Osteoblast (primary cell): ENCODE measurements at regions not wholly inside any gene's neighbourhood (a gene's known extent, or its start where the extent isn't known, plus 50 kb on each side); places are given as distances from the start of the nearest gene placed in this dataset.

Experiments used
- DNase-seq: peaks from one replicate; pipeline ENCODE4 v3.0.0; 2011; ENCODE audit warnings: low spot score, mixed read lengths; ENCODE audit not compliant: insufficient read length; ENCODE audit errors: missing footprints
- H2AFZ ChIP-seq: 2 replicates; pipeline ENCODE4 v1.6.0; 2011; ENCODE audit warnings: mild to moderate bottlenecking, low read length
- H3K27ac ChIP-seq: 2 replicates; pipeline ENCODE4 v1.5.1; 2011; ENCODE audit warnings: mild to moderate bottlenecking, low read depth, low read length, moderate library complexity
- H3K27me3 ChIP-seq: 2 replicates; pipeline ENCODE4 v1.6.0; 2012; ENCODE audit warnings: mild to moderate bottlenecking, control low read depth, inconsistent platforms, low read length, moderate library complexity; ENCODE audit not compliant: insufficient read depth
- H3K36me3 ChIP-seq: 2 replicates; pipeline ENCODE4 v1.5.1; 2011; ENCODE audit warnings: mild to moderate bottlenecking, low read length, control low read depth, moderate library complexity; ENCODE audit not compliant: insufficient read depth
- H3K4me1 ChIP-seq: 2 replicates; pipeline ENCODE4 v1.5.1; 2011; ENCODE audit warnings: mild to moderate bottlenecking, low read length, control low read depth, moderate library complexity; ENCODE audit not compliant: insufficient read depth
- H3K4me2 ChIP-seq: 2 replicates; pipeline ENCODE4 v1.6.0; 2011; ENCODE audit warnings: mild to moderate bottlenecking, low read length; ENCODE audit not compliant: insufficient read depth
- H3K4me3 ChIP-seq: fragments of 200-600 bp; sonication (generic); 3 replicates; pipeline ENCODE4 v1.5.1; 2012; ENCODE audit warnings: mild to moderate bottlenecking, low read length, inconsistent platforms; ENCODE audit not compliant: insufficient read depth
- H3K79me2 ChIP-seq: 2 replicates; pipeline ENCODE4 v1.6.0; 2012; ENCODE audit warnings: mild to moderate bottlenecking, low read length, control low read depth, inconsistent platforms; ENCODE audit not compliant: insufficient read depth
- H3K9me3 ChIP-seq: 2 replicates; pipeline ENCODE4 v1.5.1; 2011; ENCODE audit warnings: low read depth, low read length, control low read depth
- H4K20me1 ChIP-seq: 2 replicates; pipeline ENCODE4 v1.6.0; 2012; ENCODE audit warnings: mild to moderate bottlenecking, low read length, control low read depth; ENCODE audit not compliant: insufficient read depth
- CTCF ChIP-seq: IDR thresholded peaks from 2 replicates; pipeline ENCODE4 v1.5.1; 2011; ENCODE audit warnings: mild to moderate bottlenecking, low read depth, low read length, moderate library complexity; ENCODE audit errors: extremely low read depth

- Histone ChIP-seq H3K27ac (no peak overlapping the region), H3K4me2 (no peak overlapping the region), H3K4me3 (no peak overlapping the region), H3K27me3 (peaks cover 17% of the 10 kb centered on the region), H4K20me1 (no peaks in the 10 kb centered on the region), H3K79me2 (no peaks in the 10 kb centered on the region), H3K36me3 (no peaks in the 10 kb centered on the region), H3K9me3 (no peaks in the 10 kb centered on the region), H3K4me1 (no peaks in the 10 kb centered on the region), H2AFZ (no peak overlapping the region)
- DNase-seq: no peak
- TF ChIP-seq CTCF: no peak
Measured at GRCh38 chr7:50923476-50923875, 140.8 kb upstream of the GRB10 start.

- no peaks in the 10 kb centered on the region for H4K20me1 ChIP-seq
- TF ChIP-seq CTCF: no peak
- H3K4me1 ChIP-seq: no peaks in the 10 kb centered on the region
- no peak overlapping the region for H2AFZ ChIP-seq
- no peak overlapping the region for H3K4me2 ChIP-seq
- no peak overlapping the region for H3K4me3 ChIP-seq
- peaks cover 17% of the 10 kb centered on the region for H3K27me3 ChIP-seq
- no peaks in the 10 kb centered on the region for H3K36me3 ChIP-seq
- DNase-seq: no peak
- no peaks in the 10 kb centered on the region for H3K79me2 ChIP-seq
- H3K9me3 ChIP-seq: no peaks in the 10 kb centered on the region
- no peak overlapping the region for H3K27ac ChIP-seq
Measured at GRCh38 chr7:50921114-50921813, 138.6 kb upstream of the GRB10 start.

- no peak for TF ChIP-seq CTCF
- Histone ChIP-seq H3K79me2 (no peaks in the 10 kb centered on the region), H3K4me1 (no peaks in the 10 kb centered on the region)
Measured at GRCh38 chr7:50920031-50920635, 137.4 kb upstream of the GRB10 start.

GRCh38 chr7:50915621-50916020 lies 132.9 kb upstream of the GRB10 start:
- H3K79me2 ChIP-seq: no peaks in the 10 kb centered on the region
- H2AFZ ChIP-seq: no peak overlapping the region
- no peak for TF ChIP-seq CTCF
- H3K9me3 ChIP-seq: no peaks in the 10 kb centered on the region
- peaks cover 16% of the 10 kb centered on the region for H3K27me3 ChIP-seq
- H3K4me1 ChIP-seq: no peaks in the 10 kb centered on the region
- DNase-seq: no peak
- no peak overlapping the region for H3K4me2 ChIP-seq
- H3K4me3 ChIP-seq: no peak overlapping the region
- H4K20me1 ChIP-seq: no peaks in the 10 kb centered on the region
- H3K36me3 ChIP-seq: no peaks in the 10 kb centered on the region
- no peak overlapping the region for H3K27ac ChIP-seq

More at GRCh38 chr7:50920031-50920635, 137.4 kb upstream of the GRB10 start:
- no peak overlapping the region for H3K27ac ChIP-seq
- no peak overlapping the region for H3K4me3 ChIP-seq
- H3K4me2 ChIP-seq: no peak overlapping the region
- H3K9me3 ChIP-seq: no peaks in the 10 kb centered on the region
- H2AFZ ChIP-seq: no peak overlapping the region
- no peaks in the 10 kb centered on the region for H3K36me3 ChIP-seq
- no peak for DNase-seq
- H3K27me3 ChIP-seq: peaks cover 17% of the 10 kb centered on the region
- no peaks in the 10 kb centered on the region for H4K20me1 ChIP-seq
